T follicular helper cell (primary cell): ENCODE measurements at regions not wholly inside any gene's neighbourhood (a gene's known extent, or its start where the extent isn't known, plus 50 kb on each side); places are given as distances from the start of the nearest gene placed in this dataset.

Experiments used
- DNase-seq: peaks from one replicate; pipeline ENCODE4 v3.0.0-alpha.2; 2020; ENCODE audit warnings: low read depth

DNA sequence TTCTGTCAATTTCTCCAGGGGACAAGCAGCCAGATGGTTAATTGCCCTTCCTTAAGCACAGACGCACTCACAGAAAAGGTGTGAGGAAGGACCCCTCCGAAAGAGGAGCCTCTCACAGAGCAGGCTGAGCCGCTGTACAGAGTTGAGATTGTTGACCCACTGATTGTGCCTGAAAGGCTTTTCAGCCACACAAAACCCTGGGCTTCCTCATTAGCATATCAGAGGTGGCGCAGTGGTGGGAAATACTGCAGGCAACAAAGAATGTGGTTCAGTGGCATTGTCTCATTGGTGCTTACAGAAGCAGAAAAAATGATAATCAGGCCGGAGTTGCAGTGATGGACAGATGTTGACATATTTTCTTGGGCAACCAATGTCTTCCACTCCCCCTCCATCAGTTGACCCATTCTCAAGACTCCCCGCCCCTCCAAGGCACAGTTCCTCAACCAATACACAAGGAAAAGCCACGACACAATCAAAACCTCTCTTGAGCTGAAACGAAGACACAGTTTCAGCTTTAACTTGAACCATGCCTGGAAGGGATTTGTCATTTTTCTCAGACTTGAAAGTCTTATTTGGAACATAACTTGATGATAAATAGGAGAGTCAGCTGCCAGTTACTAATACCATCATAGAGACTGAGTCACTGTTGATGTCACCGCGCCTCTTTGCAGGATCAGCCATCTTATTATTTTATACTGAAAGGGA lies 53.1 kb downstream of the ATXN3L start:
- DNase-seq, result no peak

DNA sequence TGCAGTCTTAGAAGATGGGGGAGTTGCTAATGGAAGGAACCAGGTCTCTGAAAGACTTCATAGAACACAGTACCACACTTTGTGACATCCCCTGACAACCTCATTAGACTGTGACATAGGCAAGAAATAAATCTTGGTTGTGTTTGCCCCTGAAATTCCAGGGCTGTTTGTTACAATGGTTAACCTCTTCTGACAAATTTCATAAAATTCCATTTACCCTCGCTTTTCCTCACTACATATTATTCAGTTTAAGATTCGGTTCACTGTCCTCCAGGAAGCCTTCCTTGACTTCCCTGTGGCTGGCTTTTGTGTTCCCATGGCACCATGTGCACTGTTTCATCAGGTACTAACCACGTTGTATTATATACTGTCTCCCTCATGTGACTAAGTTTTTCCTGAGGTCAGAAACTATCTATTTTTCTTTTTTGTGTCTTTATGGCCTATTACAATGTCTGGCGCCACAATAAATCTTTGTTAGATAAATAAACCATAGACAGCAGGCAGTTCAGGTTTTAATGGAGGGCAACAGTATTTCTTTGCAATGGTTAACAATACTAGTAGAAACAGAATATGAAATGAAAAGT lies 54.2 kb downstream of the ATXN3L start:
- no peak for DNase-seq

DNA sequence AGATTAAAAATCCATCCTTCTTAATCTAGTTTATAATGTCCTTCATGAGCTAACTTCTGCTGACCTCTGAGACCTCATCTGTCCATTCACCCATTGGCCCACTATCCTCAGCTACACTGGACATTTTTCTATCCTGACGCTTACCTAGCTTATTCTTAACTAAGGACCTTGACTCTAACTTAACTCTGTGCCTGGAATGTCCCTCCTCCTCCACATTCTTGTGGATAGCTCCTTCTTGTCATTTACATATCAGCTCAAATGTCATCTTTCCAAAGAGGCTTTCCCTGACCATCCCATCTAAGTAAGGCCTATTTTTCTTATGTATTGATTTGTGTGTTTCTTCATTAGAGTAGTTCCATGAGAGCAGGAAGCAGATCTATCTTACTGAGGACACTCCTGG lies 54.7 kb downstream of the ATXN3L start:
- DNase-seq, result no peak

GRCh38 chrX:13263560-13264251 lies 56.1 kb downstream of the ATXN3L start:
- DNase-seq, result no peak

DNA sequence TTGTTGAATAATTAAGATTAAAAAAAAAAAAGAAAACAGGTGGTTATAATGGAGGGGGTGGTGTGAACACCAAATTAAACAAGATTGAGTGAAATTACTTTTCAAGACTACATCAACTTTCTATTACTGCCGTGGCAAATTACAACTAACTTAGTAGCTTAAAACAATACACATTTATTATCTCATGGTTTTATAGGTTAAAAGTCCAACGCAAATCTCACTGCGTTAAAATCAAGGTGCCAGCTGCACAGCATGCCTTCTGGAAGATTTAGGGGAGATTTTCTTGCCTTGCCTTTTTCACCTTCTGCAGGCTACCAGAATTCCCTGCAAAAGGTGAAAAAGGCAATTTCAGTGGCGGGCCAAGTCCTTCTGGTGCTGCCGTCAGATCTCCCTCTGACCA lies 58.5 kb downstream of the ATXN3L start:
- no peak for DNase-seq

GRCh38 chrX:13260598-13260997 lies 59.3 kb downstream of the ATXN3L start:
- DNase-seq, result no peak

DNA sequence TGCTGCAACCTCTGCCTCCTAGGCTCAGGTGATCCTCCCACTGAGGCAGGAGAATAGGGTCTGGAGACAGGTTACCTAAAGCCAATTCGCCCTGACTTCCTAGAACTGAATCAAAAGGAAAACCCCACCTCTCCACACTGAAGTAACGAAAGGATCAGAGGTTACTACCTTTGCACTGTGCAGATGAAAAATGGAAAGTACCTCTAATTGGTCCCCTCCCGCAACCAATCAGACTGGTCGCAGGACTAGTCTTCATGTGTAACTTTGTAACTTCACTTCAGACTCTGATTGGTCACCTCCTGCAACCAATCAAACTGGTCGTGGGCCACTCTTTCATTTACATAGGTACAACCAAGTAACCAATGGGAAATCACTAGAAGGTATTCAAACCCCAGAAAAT lies 61.1 kb downstream of the ATXN3L start:
- no peak for DNase-seq

GRCh38 chrX:13258052-13258444 lies 61.8 kb downstream of the ATXN3L start:
- DNase-seq, result no peak

- no peak for DNase-seq
Observed at GRCh38 chrX:13257223-13258051, 62.4 kb downstream of the ATXN3L start.

GRCh38 chrX:13256603-13257002 lies 63.2 kb downstream of the ATXN3L start:
- DNase-seq, result no peak

DNA sequence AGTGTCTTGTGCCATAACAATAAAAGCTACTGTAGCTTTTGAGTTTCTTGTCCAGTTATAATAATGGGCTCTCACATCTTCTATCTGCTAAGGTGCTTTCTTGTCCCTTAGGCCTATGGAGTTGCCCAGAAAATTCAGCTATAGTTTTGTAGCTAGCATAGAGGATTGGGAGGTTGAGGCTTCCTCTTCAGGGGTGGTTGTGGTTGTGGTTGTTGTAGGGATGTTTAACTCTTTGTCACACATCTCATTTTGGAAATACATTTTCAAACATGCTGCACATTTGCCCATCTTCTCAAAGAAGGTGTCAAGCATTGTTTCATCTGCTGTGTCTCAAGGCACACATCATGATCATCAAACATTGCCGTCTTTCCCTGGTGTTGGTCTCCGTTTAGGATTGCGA lies 65.0 kb downstream of the ATXN3L start:
- DNase-seq, result no peak

- no peak for DNase-seq
Observed at GRCh38 chrX:13254076-13254785, 65.6 kb downstream of the ATXN3L start.

DNA sequence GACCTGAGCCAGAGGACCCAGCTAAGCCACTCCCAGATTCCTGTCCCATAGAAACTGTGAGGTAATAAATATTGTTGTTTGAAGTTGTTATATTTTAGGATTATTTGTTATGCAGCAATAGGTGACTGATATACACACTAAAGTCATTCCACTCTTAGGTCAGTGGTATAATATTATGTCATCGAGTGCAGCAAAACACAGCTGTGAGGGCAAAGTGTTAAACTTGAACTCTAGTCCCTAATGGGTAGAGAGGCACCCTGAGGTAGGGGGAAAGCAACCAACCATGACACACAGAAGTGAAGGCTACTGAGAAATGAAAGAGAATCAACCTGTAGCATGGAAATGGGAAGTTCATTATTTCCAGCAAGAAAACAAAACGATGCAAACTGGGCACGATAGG lies 66.6 kb downstream of the ATXN3L start:
- DNase-seq, result no peak

GRCh38 chrX:13252726-13253125 lies 67.1 kb downstream of the ATXN3L start:
- no peak for DNase-seq

DNA sequence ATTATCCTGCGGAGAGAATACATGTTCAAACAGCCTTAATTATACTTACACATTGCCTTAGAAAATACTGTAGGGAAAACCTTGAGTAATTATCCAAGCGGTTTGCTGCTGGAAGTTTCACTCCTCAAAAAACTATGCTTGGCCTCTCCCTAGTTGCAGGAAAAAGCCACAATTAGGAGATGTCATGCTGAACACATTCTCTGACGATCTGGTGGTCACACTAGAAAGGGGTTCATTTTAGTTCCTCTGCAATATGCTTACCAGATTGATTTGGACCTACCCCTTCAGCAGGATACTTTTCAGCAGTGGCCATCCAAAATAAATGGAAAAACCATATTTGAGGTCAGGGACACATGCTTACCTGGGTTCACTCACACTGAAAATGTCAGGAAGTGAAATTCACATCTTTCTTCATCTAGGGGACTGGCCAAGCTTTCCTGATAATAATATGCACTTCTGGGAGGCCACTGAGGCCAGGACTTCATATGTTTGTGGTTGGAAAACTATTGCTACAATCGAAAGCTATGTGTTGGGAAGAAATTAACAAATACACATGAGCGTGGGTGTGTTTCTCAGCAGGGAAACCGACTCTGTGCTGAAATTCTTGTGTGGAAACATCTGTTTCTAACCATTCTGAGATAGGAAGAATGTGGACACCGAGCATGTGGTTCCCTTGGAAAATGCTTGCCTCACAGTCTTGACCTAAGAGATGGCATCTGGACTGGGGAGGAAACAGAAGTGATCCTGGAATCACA lies 68.8 kb downstream of the ATXN3L start:
- DNase-seq, result no peak

DNA sequence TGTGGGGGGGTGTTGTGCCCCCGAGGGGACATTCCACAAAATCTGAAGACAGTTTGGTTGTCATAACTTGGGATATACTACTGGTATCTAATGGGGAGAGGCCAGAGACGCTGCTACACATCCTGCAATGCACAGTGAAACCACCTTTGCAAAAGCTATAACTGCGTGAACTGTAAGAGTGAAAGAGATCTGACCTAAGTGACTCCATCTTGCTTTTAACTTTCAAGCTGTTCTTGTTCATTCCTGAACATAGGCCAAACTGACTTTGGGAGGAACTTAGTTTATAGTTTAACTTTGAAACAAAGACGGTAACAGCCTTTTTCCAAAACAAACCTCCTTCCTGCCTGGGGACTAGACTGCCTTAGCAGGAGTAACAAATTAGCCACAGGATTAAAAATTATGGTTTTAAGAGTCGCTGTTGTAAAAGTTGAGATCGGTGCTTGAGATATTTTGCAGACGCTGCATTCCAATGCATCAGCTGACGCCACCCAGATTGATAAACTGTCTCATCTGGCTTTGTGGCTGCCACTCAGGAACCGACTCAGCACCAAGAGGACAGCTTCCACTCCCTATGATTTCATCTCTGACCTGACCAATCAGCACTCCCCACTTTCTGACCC lies 70.9 kb downstream of the ATXN3L start:
- no peak for DNase-seq

- DNase-seq, result no peak
Observed at GRCh38 chrX:13239272-13239671, 80.6 kb downstream of the ATXN3L start.

GRCh38 chrX:13235930-13236329 lies 83.9 kb downstream of the ATXN3L start:
- DNase-seq, result no peak

DNA sequence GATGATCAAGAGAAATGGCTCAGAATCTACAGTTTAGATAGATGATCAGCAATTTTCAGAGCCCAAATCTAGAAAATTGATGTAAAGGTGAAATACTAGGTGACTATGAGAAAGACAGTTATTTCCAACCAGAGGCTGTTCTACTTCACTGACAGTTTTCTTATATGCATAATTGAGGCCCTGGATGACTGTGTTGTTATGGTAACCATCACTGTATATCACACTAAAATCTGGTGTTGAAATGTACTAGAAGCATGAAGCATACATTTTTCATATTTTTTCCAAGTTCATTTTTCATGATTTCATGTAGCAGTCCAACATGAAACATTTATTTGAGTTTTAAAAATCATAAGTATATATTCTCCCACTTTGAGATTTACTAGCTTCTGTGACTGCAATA lies 87.4 kb downstream of the ATXN3L start:
- DNase-seq, result no peak

GRCh38 chrX:13226214-13226613 lies 93.6 kb downstream of the ATXN3L start:
- no peak for DNase-seq
